GM12878 (cell line): ENCODE measurements at regions not wholly inside any gene's neighbourhood (a gene's known extent, or its start where the extent isn't known, plus 50 kb on each side); places are given as distances from the start of the nearest gene placed in this dataset.

Experiments used
- ATAC-seq: fragments of 200-7000 bp; cut with Tn5 transposase; 3 replicates; pipeline ENCODE4 v1.9.1; 2020; ENCODE audit warnings: mild to moderate bottlenecking, moderate library complexity
- BruUV-seq: library from RNA; stranded (reverse); fragments of 400-500 nt; replicated peaks from 2 replicates; lab custom pipeline; 2021; lab: Mats Ljungman, UMichigan
- CTCF ChIA-PET: fragments of 300-600 bp; sonication (Branson Sonifier 250); formaldehyde crosslinking; extraction: SDS; loops from one replicate; lab custom pipeline; 2021; ENCODE audit warnings: inconsistent platforms; lab: Yijun Ruan, JAX
- POLR2A ChIA-PET: fragments of 350-600 bp; formaldehyde crosslinking; extraction: SDS; loops from one replicate; lab custom pipeline; 2021; ENCODE audit warnings: inconsistent platforms; lab: Charles Lee
- RAD21 ChIA-PET: fragments of 300-600 bp; sonication (Branson Sonifier 250); formaldehyde crosslinking; loops from one replicate; lab custom pipeline; 2023; ENCODE audit warnings: antibody characterized with exemption; ENCODE audit not compliant: unreplicated experiment; lab: Charles Lee
- SMC1A ChIA-PET: fragments of 300-600 bp; sonication (Branson Sonifier 250); formaldehyde crosslinking; loops from one replicate; lab custom pipeline; 2023; ENCODE audit not compliant: unreplicated experiment, uncharacterized antibody; lab: Charles Lee
- DNase-seq: peaks from one replicate; pipeline ENCODE4 v3.0.0-alpha.2; 2011; ENCODE audit warnings: low read depth, low spot score
- FAIRE-seq: peaks from 3 replicates; lab custom pipeline; 2011; peaks lifted over from hg19 to GRCh38; lab: Jason Lieb, UNC
- H2AFZ ChIP-seq: 2 replicates; pipeline ENCODE4 v1.6.0; 2011; ENCODE audit warnings: low read depth, low read length, control low read depth; ENCODE audit not compliant: control insufficient read depth
- H3K27ac ChIP-seq: 2 replicates; pipeline ENCODE4 v1.5.1; 2011; ENCODE audit warnings: control low read depth; ENCODE audit not compliant: control insufficient read depth, insufficient read depth
- H3K27me3 ChIP-seq, 2 experiments: replicated peaks in 1 of 2; 2 replicates each; pipeline versions ENCODE4 v1.6.0 to v1.6.1; 2011; ENCODE audit warnings: low read length in 1 of 2; ENCODE audit not compliant: control insufficient read depth in 2 of 2, insufficient read depth in 2 of 2
- H3K36me3 ChIP-seq, 2 experiments: 2 replicates each; pipeline ENCODE4 v1.5.1; 2011; ENCODE audit warnings: low read length in 1 of 2; ENCODE audit not compliant: control insufficient read depth in 2 of 2, insufficient read depth in 2 of 2
- H3K4me1 ChIP-seq: 2 replicates; pipeline ENCODE4 v1.6.1; 2011; ENCODE audit warnings: mild to moderate bottlenecking, low read length, moderate library complexity, mixed read lengths; ENCODE audit not compliant: control insufficient read depth, insufficient read depth
- H3K4me2 ChIP-seq: 2 replicates; pipeline ENCODE4 v1.6.0; 2011; ENCODE audit warnings: control low read depth; ENCODE audit not compliant: control insufficient read depth, insufficient read depth
- H3K4me3 ChIP-seq: fragments of 200-600 bp; sonication (generic); 2 replicates; pipeline ENCODE4 v1.5.1; 2016
- H3K79me2 ChIP-seq: 2 replicates; pipeline ENCODE4 v1.6.0; 2011; ENCODE audit warnings: low read length; ENCODE audit not compliant: control insufficient read depth, insufficient read depth
- H3K9ac ChIP-seq: 2 replicates; pipeline ENCODE4 v1.8.0; 2011; ENCODE audit warnings: low read length, control low read depth, mixed read lengths; ENCODE audit not compliant: control insufficient read depth, insufficient read depth
- H3K9me3 ChIP-seq: replicated peaks from 3 replicates; pipeline ENCODE4 v1.5.1; 2011; ENCODE audit warnings: mild to moderate bottlenecking, low read length; ENCODE audit not compliant: control insufficient read depth, insufficient read depth
- H4K20me1 ChIP-seq: 2 replicates; pipeline ENCODE4 v1.6.0; 2011; ENCODE audit not compliant: control insufficient read depth, insufficient read depth
- E2F4 ChIP-seq: IDR thresholded peaks from 2 replicates; pipeline ENCODE4 v1.6.1; 2012; ENCODE audit warnings: low read depth, low read length, improper control_type of control experiment
- ESRRA ChIP-seq: IDR thresholded peaks from 2 replicates; pipeline ENCODE4 v1.6.1; 2012; ENCODE audit warnings: mild to moderate bottlenecking, low read length, improper control_type of control experiment
- ETV6 ChIP-seq, 2 experiments: fragments of 450-650 bp in 1 of 2; IDR thresholded peaks in 1 of 2; conservative IDR thresholded peaks in 1 of 2; 2 replicates each; pipeline ENCODE4 v1.6.1; 2014; ENCODE audit warnings: antibody characterized with exemption in 1 of 2, borderline replicate concordance in 1 of 2, low read depth in 1 of 2, mild to moderate bottlenecking in 1 of 2, moderate library complexity in 1 of 2
- EZH2 ChIP-seq: IDR thresholded peaks from 2 replicates; pipeline ENCODE4 v1.6.1; 2012; ENCODE audit warnings: low read depth, mild to moderate bottlenecking, control low read depth, inconsistent platforms, low read length, borderline replicate concordance; ENCODE audit not compliant: control insufficient read depth
- FOS ChIP-seq: IDR thresholded peaks from 3 replicates; pipeline ENCODE4 v1.6.1; 2011; ENCODE audit warnings: borderline replicate concordance; ENCODE audit not compliant: insufficient read length; ENCODE audit errors: extremely low read depth
- FOXK2 ChIP-seq: fragments of 450-650 bp; IDR thresholded peaks from 2 replicates; pipeline ENCODE4 v1.6.1; 2017; ENCODE audit warnings: mild to moderate bottlenecking, moderate library complexity
- IKZF2 ChIP-seq, 2 experiments: fragments of 450-650 bp; IDR thresholded peaks; 2 replicates each; pipeline ENCODE4 v1.6.1; 2017; ENCODE audit warnings: mild to moderate bottlenecking in 2 of 2, moderate library complexity in 2 of 2
- KDM1A ChIP-seq: fragments of 200-600 bp; sonication (generic); IDR thresholded peaks from 2 replicates; pipeline ENCODE4 v1.6.1; 2016; ENCODE audit warnings: borderline replicate concordance
- LARP7 ChIP-seq: fragments of 450-650 bp; IDR thresholded peaks from 2 replicates; pipeline ENCODE4 v1.6.1; 2017; ENCODE audit warnings: mild to moderate bottlenecking
- MLLT1 ChIP-seq: fragments of 450-650 bp; IDR thresholded peaks from 2 replicates; pipeline ENCODE4 v1.6.1; 2016; ENCODE audit warnings: mild to moderate bottlenecking
- PBX3 ChIP-seq: IDR thresholded peaks from 2 replicates; pipeline ENCODE4 v1.6.1; 2011; ENCODE audit warnings: mild to moderate bottlenecking, low read depth, low read length, moderate library complexity; ENCODE audit not compliant: insufficient replicate concordance
- SREBF2 ChIP-seq: IDR thresholded peaks from 2 replicates; pipeline ENCODE4 v1.6.1; 2012; ENCODE audit warnings: mild to moderate bottlenecking, low read length
- STAT3 ChIP-seq: IDR thresholded peaks from 2 replicates; pipeline ENCODE4 v1.6.1; 2011; ENCODE audit warnings: low read depth, low read length, improper control_type of control experiment
- SUPT20H ChIP-seq: IDR thresholded peaks from 2 replicates; pipeline ENCODE4 v1.6.1; 2011; ENCODE audit warnings: low read depth, mild to moderate bottlenecking, low read length, moderate library complexity, borderline replicate concordance; ENCODE audit not compliant: control insufficient read depth
- SUZ12 ChIP-seq: fragments of 200-600 bp; sonication (generic); IDR thresholded peaks from one replicate; pipeline ENCODE4 v1.6.1; 2018; ENCODE audit warnings: antibody characterized with exemption, mild to moderate bottlenecking; ENCODE audit not compliant: unreplicated experiment
- YY1 ChIP-seq: IDR thresholded peaks from 2 replicates; pipeline ENCODE4 v1.6.1; 2011; ENCODE audit warnings: low read depth, mild to moderate bottlenecking, low read length
- ZNF207 ChIP-seq: fragments of 450-650 bp; IDR thresholded peaks from 2 replicates; pipeline ENCODE4 v1.6.1; 2014; ENCODE audit warnings: antibody characterized with exemption, mild to moderate bottlenecking, borderline replicate concordance
- WGBS: methylation state at CpG from one replicate; pipeline ENCODE4 v1.1.6; 2016; ENCODE audit warnings: low lambda C conversion rate; ENCODE audit not compliant: insufficient replicate concordance, insufficient coverage; ENCODE audit errors: missing lambda C conversion rate; 5-methylcytosine and 5-hydroxymethylcytosine counted together
- in situ Hi-C: fragments of 300-500 bp; cut with MboI; formaldehyde crosslinking; loops from 9 replicates; pipeline ENCODE4 v1.14.3; 2018; ENCODE audit warnings: mixed read lengths
- intact Hi-C: fragments of 100-400 bp; cut with micrococcal nuclease; formaldehyde crosslinking; loops from one replicate; pipeline ENCODE4 v1.14.2; 2022; ENCODE audit not compliant: unreplicated experiment

- Histone ChIP-seq H3K36me3 (no peaks in the 10 kb centered on the region), H3K79me2 (no peaks in the 10 kb centered on the region), H3K9me3 (no peaks in the 10 kb centered on the region; the same call in 2 of the 3 replicates), H2AFZ (no peak overlapping the region), H3K27me3 (no peaks in the 10 kb centered on the region), H3K4me3 (no peak overlapping the region), H4K20me1 (no peaks in the 10 kb centered on the region), H3K9ac (no peak overlapping the region), H3K4me1 (no peaks in the 10 kb centered on the region), H3K27ac (no peak overlapping the region), H3K4me2 (no peak overlapping the region)
- in situ Hi-C loops (no loop called here), intact Hi-C loops (no loop called here)
- SMC1A ChIA-PET, result no interaction called here
- ATAC-seq (no peak), DNase-seq (no peak), FAIRE-seq (no peak)
- RAD21 ChIA-PET, result no interaction called here
- CTCF ChIA-PET, result no interaction called here
- TF ChIP-seq SUPT20H (no peak), SREBF2 (no peak), ETV6 (conservative IDR thresholded peaks at IDR 0.05 in 1 of 2, IDR thresholded peaks at IDR 0.05 in 1 of 2; ENCODE audit: borderline replicate concordance in 1 of 2, low read depth in 1 of 2) (no peak), E2F4 (no peak), EZH2 (no peak), KDM1A (no peak), ZNF207 (no peak), FOXK2 (no peak), ESRRA (no peak), STAT3 (no peak), LARP7 (no peak), YY1 (no peak), IKZF2 (IDR thresholded peaks at IDR 0.05) (no peak), PBX3 (no peak), SUZ12 (no peak), FOS (no peak), MLLT1 (no peak)
- BruUV-seq, result no TSS peak
- WGBS, result 54% methylated on average over 11 of the region's 11 CpGs
- POLR2A ChIA-PET, result no interaction called here
These were observed 345.7 kb downstream of the GLRX3 start for GRCh38 chr10:130481936-130482335.
